IPS-20b (cell line): ENCODE measurements at regions not wholly inside any gene's neighbourhood (a gene's known extent, or its start where the extent isn't known, plus 50 kb on each side); places are given as distances from the start of the nearest gene placed in this dataset.

Source experiments
- H3K27ac ChIP-seq: one replicate; pipeline ENCODE4 v1.5.1; 2013; ENCODE audit warnings: low read length
- H3K27me3 ChIP-seq: 2 replicates; pipeline ENCODE4 v1.6.1; 2013; ENCODE audit warnings: mild to moderate bottlenecking, low read length, inconsistent platforms; ENCODE audit not compliant: insufficient read depth
- H3K36me3 ChIP-seq: 2 replicates; pipeline ENCODE4 v1.6.1; 2013; ENCODE audit warnings: low read depth, mild to moderate bottlenecking, inconsistent platforms, low read length, moderate library complexity; ENCODE audit not compliant: insufficient read depth
- H3K4me1 ChIP-seq: 2 replicates; pipeline ENCODE4 v1.6.1; 2013; ENCODE audit warnings: mild to moderate bottlenecking, control low read depth, inconsistent platforms, low read length, moderate library complexity; ENCODE audit not compliant: insufficient read depth
- H3K4me3 ChIP-seq: 2 replicates; pipeline ENCODE4 v1.5.1; 2013; ENCODE audit warnings: mild to moderate bottlenecking, low read length, inconsistent platforms
- H3K9ac ChIP-seq: 2 replicates; pipeline ENCODE4 v1.6.1; 2013; ENCODE audit warnings: low read depth, mild to moderate bottlenecking, inconsistent platforms, low read length, moderate library complexity
- H3K9me3 ChIP-seq: 2 replicates; pipeline ENCODE4 v1.6.1; 2013; ENCODE audit warnings: mild to moderate bottlenecking, low read depth, low read length, inconsistent platforms; ENCODE audit not compliant: insufficient read depth

DNA sequence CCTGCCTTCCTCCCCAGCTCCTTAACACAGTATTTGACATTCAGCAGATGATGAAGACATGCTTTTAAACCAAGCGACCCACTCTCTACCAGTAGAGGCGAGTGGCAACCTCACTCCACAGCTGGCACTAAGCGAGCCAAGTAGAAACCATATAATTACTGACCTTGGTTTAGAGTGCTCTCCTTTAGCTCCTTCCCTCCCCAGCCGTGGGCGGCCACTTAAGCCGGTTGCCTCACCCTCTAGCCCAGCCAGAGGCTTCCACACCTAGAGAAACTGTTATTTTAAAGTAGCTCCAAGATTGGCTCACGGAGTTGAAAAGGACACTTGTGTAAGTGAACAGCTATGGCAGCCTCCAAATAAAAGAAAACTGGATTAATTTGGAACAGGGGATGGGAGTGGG lies 109.1 kb upstream of the CRHR1 start:
- Histone ChIP-seq H3K9ac (no peak overlapping the region), H3K4me1 (no peaks in the 10 kb centered on the region), H3K36me3 (no peaks in the 10 kb centered on the region), H3K27ac (no peak overlapping the region), H3K9me3 (no peaks in the 10 kb centered on the region), H3K27me3 (peaks cover 3% of the 10 kb centered on the region), H3K4me3 (no peak overlapping the region)

DNA sequence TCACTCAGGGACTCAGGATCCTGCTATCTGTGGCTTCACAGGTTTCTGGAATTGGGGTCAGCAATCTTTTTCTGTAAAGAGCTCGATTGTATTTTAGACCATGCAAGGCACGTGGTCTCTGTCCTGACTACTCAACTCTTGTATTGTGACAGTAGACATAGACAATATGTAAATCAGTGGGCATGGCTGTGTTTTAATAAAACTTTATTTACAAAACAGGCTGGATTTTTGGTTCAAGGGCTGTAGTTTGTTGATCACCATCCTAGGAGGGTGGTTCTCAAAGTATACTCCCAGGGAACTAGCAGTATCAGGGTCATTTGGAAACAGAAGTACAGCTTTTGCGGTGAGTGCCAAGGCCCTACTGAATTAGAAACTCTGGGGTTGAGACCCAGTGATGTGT lies 108.2 kb upstream of the CRHR1 start:
- Histone ChIP-seq H3K27me3 (no peaks in the 10 kb centered on the region), H3K9me3 (no peaks in the 10 kb centered on the region), H3K27ac (no peak overlapping the region), H3K9ac (no peak overlapping the region), H3K4me3 (no peak overlapping the region), H3K36me3 (no peaks in the 10 kb centered on the region), H3K4me1 (no peaks in the 10 kb centered on the region)

DNA sequence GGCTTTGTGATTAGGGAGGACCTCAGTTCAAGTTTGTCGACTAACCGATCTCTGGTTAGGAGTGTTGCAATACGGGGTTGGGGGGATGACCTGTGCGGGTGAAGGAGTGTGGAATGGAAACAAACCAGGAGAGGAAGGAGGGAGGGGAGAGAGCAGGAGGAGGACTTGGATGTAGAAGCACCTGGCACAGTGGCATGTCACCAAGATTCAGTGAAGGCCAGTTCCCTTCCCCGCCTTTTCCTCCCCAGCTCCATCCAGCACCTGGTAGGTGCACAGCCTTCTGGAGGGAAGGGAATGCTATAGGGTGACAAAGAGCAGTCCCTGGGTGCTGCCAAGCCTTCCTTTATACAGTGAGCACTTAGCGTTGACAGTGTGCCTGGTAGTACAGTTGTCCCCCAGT lies 107.4 kb upstream of the CRHR1 start:
- Histone ChIP-seq H3K4me3 (no peak overlapping the region), H3K36me3 (no peaks in the 10 kb centered on the region), H3K27me3 (no peaks in the 10 kb centered on the region), H3K4me1 (no peaks in the 10 kb centered on the region), H3K9me3 (no peaks in the 10 kb centered on the region), H3K27ac (no peak overlapping the region), H3K9ac (no peak overlapping the region)

DNA sequence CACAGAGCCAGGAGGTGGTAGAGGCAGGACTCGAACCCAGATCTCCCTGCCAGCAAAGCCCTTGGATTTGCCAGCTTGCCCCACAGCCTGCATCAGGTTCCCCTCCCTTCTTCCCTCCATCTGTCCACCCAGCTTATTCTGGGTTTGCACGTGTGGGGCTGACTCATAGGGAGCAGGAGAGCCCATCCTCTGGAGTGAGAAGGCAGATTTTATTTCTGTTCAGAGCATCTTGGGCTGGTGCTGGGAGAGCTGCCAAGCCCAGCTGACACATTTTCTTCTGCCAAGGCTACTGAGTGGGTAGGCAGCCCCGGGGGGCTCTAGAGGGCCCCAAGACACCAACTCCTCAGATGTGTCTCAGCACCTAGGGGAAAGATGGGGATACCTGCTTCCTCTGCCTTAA lies 106.3 kb upstream of the CRHR1 start:
- no peak overlapping the region for H3K4me3 ChIP-seq
- no peaks in the 10 kb centered on the region for H3K4me1 ChIP-seq
- no peak overlapping the region for H3K27ac ChIP-seq
- no peaks in the 10 kb centered on the region for H3K36me3 ChIP-seq
- no peaks in the 10 kb centered on the region for H3K27me3 ChIP-seq
- H3K9me3 ChIP-seq: no peaks in the 10 kb centered on the region
- H3K9ac ChIP-seq: no peak overlapping the region

DNA sequence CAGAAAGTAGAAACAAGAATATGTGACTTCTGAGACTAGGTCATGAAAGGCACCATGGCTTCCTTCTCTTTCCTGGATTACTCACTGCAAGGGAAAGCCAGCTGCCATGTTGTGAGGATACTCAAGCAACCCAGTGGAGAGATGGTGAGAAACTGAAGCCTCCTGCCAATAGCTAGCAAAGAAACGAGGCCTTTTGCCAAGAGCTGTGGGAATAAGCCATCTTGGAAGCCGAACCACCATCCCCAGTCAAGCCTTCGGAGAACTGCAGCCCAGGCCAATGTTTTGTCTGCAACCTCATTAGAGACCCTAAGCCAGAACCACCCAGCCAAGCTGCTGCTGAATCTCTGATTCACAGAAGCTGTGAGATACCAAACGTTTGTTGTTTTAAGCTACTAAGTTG lies 104.7 kb upstream of the CRHR1 start:
- Histone ChIP-seq H3K4me1 (no peaks in the 10 kb centered on the region), H3K36me3 (no peaks in the 10 kb centered on the region), H3K4me3 (no peak overlapping the region), H3K9me3 (no peaks in the 10 kb centered on the region), H3K27ac (no peak overlapping the region), H3K9ac (no peak overlapping the region), H3K27me3 (no peaks in the 10 kb centered on the region)

DNA sequence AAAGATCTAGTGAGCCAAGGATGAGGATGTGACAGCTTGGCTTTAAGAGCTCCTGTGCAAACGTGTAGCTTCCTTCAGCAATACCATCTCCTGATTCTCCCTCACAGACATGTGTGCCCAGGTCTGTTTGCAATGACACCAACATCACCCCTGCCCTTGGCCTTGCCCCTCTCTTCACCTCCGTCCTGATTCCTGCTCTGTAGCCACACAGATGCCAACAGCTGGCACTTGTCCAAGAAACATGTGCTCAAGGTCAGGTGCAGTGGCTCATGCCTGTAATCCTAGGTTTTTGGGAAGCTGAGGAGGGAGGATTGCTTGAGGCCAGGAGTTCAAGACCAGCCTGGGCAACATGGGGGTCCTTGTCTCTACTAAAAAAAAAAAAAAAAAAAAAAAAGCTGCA lies 103.8 kb upstream of the CRHR1 start:
- Histone ChIP-seq H3K4me3 (no peak overlapping the region), H3K9me3 (no peaks in the 10 kb centered on the region), H3K9ac (no peak overlapping the region), H3K27me3 (no peaks in the 10 kb centered on the region), H3K27ac (no peak overlapping the region), H3K36me3 (no peaks in the 10 kb centered on the region), H3K4me1 (no peaks in the 10 kb centered on the region)

DNA sequence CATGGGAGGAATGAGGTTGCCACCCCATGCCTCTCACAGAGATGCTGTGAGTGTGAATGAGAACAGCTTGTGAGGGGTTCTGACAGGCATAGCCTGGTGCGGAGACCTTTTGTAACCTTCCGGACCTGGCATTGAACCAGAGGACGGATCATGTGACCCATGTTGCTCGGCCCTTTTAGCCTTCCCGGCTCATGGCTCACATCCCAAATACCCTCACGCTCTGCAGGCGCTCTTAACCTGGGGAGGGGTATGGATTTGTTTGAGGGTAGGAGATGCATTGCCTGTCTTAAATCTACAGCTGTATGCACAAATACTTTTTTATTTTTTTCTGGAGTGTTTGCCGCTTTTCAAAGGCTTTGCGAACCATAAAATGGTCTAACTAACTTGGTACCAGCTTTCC lies 102.4 kb upstream of the CRHR1 start:
- Histone ChIP-seq H3K9me3 (no peaks in the 10 kb centered on the region), H3K9ac (no peak overlapping the region), H3K4me3 (no peak overlapping the region), H3K36me3 (no peaks in the 10 kb centered on the region), H3K27ac (no peak overlapping the region), H3K4me1 (no peaks in the 10 kb centered on the region), H3K27me3 (no peaks in the 10 kb centered on the region)

DNA sequence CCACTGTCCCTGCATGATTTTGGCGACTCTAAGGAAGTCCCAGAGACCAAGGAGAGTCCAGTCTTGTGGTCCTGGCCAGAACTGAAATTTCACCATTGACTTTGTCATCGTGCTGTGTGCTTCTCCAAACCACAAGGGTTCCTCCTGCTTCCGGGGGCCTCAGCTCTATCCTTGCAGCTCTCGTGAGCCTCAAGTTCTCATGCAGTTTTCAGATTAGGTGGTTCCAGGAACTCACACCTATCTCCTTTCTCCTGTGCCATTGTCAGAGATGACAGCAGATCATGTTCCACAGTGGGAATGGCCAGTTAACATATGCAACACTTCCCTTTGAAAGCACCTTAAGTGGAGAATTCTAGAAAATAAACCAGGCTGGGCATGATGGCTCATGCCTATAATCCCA lies 97.9 kb upstream of the CRHR1 start:
- H3K9me3 ChIP-seq: no peaks in the 10 kb centered on the region
- no peaks in the 10 kb centered on the region for H3K36me3 ChIP-seq
- no peak overlapping the region for H3K9ac ChIP-seq
- H3K27ac ChIP-seq: no peak overlapping the region
- no peak overlapping the region for H3K4me3 ChIP-seq
- no peaks in the 10 kb centered on the region for H3K4me1 ChIP-seq
- H3K27me3 ChIP-seq: peaks cover 6% of the 10 kb centered on the region; the same call in 1 of the 2 replicates

DNA sequence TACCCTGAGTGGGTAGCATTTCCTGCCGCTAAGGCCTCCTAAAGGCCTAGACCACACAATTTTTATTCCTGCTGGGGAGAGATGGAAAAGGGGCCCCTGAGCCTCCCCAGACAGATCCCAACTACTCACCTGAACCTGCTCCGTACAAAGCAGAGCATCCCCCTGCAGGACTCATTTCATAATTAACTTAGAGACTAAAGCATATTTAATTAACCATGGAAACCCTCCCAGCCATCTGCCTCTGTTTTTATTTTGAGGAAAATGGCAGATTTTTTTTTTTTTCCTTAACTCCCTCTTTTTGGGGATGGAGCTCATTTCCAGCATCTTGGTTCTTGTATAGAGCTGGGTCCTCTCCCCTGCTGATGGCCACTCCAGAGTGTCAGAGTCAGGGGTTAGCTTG lies 96.5 kb upstream of the CRHR1 start:
- Histone ChIP-seq H3K9me3 (no peaks in the 10 kb centered on the region), H3K9ac (no peak overlapping the region), H3K27ac (no peak overlapping the region), H3K4me3 (no peak overlapping the region), H3K36me3 (no peaks in the 10 kb centered on the region), H3K4me1 (no peaks in the 10 kb centered on the region), H3K27me3 (peaks cover 6% of the 10 kb centered on the region; the same call in 1 of the 2 replicates)

DNA sequence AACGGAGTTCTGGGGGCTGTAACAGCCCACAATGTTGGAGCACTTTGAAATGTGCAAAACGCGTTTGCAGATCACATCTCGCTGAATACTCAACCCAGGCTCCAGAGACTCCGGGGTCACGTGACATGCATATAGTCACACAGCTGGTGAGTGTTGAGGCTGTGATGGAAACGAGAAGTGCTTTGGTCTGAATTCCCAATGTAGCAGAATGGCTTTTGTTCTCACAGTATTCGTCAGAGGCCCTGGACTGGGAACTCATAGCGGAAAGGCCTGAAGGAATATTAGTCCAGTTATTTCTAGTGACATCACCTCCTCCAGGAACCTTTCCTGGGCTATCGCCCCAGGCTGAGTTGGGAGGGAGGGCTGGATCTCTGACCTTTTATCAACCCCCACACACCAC lies 95.8 kb upstream of the CRHR1 start:
- no peak overlapping the region for H3K4me3 ChIP-seq
- H3K36me3 ChIP-seq: no peaks in the 10 kb centered on the region
- no peaks in the 10 kb centered on the region for H3K9me3 ChIP-seq
- no peak overlapping the region for H3K9ac ChIP-seq
- peaks cover 6% of the 10 kb centered on the region; the same call in 1 of the 2 replicates for H3K27me3 ChIP-seq
- no peak overlapping the region for H3K27ac ChIP-seq
- no peaks in the 10 kb centered on the region for H3K4me1 ChIP-seq

DNA sequence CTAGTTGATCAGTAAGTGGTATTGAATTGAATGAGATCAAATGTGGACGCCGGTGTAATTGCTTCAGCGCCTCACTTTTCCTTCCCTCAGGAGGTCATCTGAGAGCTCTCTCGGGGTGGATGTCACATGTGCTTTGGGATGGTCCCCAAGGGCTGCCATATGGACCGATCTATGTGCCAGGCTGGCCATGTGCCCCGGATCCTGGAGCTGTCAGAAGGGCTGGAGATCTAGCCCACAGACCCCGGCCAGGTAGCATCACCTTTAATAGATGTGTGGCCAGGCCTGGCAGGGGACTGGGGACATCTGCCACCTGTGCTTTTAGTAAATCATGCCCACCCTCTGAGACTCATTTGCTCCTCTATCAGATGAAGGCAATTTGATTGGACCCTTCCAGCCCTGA lies 95.3 kb upstream of the CRHR1 start:
- no peak overlapping the region for H3K27ac ChIP-seq
- no peak overlapping the region for H3K9ac ChIP-seq
- H3K9me3 ChIP-seq: no peaks in the 10 kb centered on the region
- no peak overlapping the region for H3K4me3 ChIP-seq
- H3K4me1 ChIP-seq: no peaks in the 10 kb centered on the region
- H3K36me3 ChIP-seq: no peaks in the 10 kb centered on the region
- H3K27me3 ChIP-seq: peaks cover 6% of the 10 kb centered on the region; the same call in 1 of the 2 replicates

DNA sequence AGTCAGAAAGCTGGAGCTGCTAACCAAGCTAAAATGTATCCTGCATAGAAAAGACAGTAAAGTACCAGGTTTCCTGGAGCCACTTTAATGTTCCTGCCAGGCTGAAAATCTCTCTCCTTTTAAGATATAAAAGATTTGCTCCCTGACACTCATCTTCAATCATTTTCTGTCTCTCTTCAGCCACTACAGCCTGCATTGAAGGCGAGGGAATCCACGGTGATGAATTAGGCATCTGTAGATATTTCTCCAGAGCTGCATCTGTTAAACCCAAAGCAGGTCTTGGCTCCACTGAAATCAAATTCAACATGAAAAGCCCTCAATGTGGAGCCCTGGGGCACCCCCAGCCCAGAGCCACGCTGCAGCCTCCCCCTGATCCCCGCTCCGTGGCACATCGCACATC lies 94.7 kb upstream of the CRHR1 start:
- Histone ChIP-seq H3K4me1 (no peaks in the 10 kb centered on the region), H3K27ac (no peak overlapping the region), H3K9ac (no peak overlapping the region), H3K36me3 (no peaks in the 10 kb centered on the region), H3K4me3 (no peak overlapping the region), H3K9me3 (no peaks in the 10 kb centered on the region), H3K27me3 (peaks cover 6% of the 10 kb centered on the region; the same call in 1 of the 2 replicates)
